H1 (cell line): ENCODE measurements at regions not wholly inside any gene's neighbourhood (a gene's known extent, or its start where the extent isn't known, plus 50 kb on each side); places are given as distances from the start of the nearest gene placed in this dataset.

Experiments
- BRCA1 ChIP-seq: IDR thresholded peaks from 2 replicates; pipeline ENCODE4 v1.6.1; 2012; ENCODE audit warnings: low read depth, low read length, improper control_type of control experiment
- EZH2 ChIP-seq: fragments of 200-600 bp; sonication (generic); IDR thresholded peaks from 2 replicates; pipeline ENCODE4 v1.7.1; 2012; ENCODE audit warnings: low read depth, mild to moderate bottlenecking, moderate library complexity, low read length, inconsistent platforms; ENCODE audit not compliant: severe bottlenecking
- KDM4A ChIP-seq: IDR thresholded peaks from one replicate; pipeline ENCODE4 v1.7.1; 2012; ENCODE audit warnings: low read depth, mild to moderate bottlenecking, moderate library complexity, low read length, inconsistent platforms; ENCODE audit not compliant: severe bottlenecking
- POLR2A ChIP-seq, 2 experiments: IDR thresholded peaks; 1 replicate in 1 of 2; 2 replicates in 1 of 2; pipeline ENCODE4 v1.6.1; 2011; ENCODE audit warnings: low read depth in 2 of 2, low read length in 2 of 2, mild to moderate bottlenecking in 2 of 2; ENCODE audit errors: control extremely low read depth in 1 of 2
- POLR2AphosphoS5 ChIP-seq: IDR thresholded peaks from 2 replicates; pipeline ENCODE4 v1.6.1; 2011; ENCODE audit warnings: low read depth, low read length
- TCF12 ChIP-seq: IDR thresholded peaks from 2 replicates; pipeline ENCODE4 v1.6.1; 2011; ENCODE audit warnings: low read depth, mild to moderate bottlenecking, low read length

- no peak for TF ChIP-seq TCF12
- no peak for TF ChIP-seq EZH2
- no peak for TF ChIP-seq BRCA1
- no peak for TF ChIP-seq POLR2A (IDR thresholded peaks at IDR 0.05; ENCODE audit: control extremely low read depth in 1 of 2, low read depth in 2 of 2, low read length in 2 of 2)
- TF ChIP-seq KDM4A, result no peak
- no peak for TF ChIP-seq POLR2AphosphoS5
These were observed 86.9 kb upstream of the IGLL5 start for GRCh38 chr22:22800716-22801115.
